GM12865 (cell line): ENCODE measurements at regions not wholly inside any gene's neighbourhood (a gene's known extent, or its start where the extent isn't known, plus 50 kb on each side); places are given as distances from the start of the nearest gene placed in this dataset.

Source experiments
- DNase-seq: peaks from one replicate; pipeline ENCODE4 v3.0.0; 2010; ENCODE audit warnings: low read depth
- H3K4me3 ChIP-seq: 2 replicates; pipeline ENCODE4 v1.5.1; 2011; ENCODE audit warnings: mild to moderate bottlenecking, low read depth, low read length, control low read depth
- TF ChIP-seq, protein P1 (sequence below): IDR thresholded peaks from 2 replicates; pipeline ENCODE4 v1.5.1; 2011; ENCODE audit warnings: low read length, control low read depth, low read depth, inconsistent platforms; ENCODE audit not compliant: insufficient read depth; ENCODE audit errors: missing control alignments

DNA sequence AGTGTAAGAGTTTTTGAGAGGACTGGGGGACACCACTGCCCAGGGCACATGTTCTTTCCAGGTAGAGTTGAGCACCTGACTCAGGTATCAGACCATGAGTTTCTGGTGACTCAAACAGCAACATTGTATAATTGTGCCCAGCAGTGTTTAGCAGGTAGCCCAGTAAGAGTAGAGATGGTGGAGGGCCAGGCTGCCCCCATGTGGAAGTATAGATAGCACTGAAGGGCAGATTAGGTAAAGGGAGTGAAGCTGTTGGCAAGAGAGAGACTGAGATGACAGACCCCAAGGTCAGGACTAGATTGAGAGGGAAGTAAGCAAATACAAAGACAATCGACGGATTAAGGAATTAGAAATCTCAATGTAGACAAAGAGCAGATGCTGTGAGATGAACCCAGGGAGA lies 74.6 kb downstream of the TRIM42 start:
- TF ChIP-seq, protein P1, sequence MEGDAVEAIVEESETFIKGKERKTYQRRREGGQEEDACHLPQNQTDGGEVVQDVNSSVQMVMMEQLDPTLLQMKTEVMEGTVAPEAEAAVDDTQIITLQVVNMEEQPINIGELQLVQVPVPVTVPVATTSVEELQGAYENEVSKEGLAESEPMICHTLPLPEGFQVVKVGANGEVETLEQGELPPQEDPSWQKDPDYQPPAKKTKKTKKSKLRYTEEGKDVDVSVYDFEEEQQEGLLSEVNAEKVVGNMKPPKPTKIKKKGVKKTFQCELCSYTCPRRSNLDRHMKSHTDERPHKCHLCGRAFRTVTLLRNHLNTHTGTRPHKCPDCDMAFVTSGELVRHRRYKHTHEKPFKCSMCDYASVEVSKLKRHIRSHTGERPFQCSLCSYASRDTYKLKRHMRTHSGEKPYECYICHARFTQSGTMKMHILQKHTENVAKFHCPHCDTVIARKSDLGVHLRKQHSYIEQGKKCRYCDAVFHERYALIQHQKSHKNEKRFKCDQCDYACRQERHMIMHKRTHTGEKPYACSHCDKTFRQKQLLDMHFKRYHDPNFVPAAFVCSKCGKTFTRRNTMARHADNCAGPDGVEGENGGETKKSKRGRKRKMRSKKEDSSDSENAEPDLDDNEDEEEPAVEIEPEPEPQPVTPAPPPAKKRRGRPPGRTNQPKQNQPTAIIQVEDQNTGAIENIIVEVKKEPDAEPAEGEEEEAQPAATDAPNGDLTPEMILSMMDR = no peak
- H3K4me3 ChIP-seq = no peak overlapping the region
- no peak for DNase-seq

DNA sequence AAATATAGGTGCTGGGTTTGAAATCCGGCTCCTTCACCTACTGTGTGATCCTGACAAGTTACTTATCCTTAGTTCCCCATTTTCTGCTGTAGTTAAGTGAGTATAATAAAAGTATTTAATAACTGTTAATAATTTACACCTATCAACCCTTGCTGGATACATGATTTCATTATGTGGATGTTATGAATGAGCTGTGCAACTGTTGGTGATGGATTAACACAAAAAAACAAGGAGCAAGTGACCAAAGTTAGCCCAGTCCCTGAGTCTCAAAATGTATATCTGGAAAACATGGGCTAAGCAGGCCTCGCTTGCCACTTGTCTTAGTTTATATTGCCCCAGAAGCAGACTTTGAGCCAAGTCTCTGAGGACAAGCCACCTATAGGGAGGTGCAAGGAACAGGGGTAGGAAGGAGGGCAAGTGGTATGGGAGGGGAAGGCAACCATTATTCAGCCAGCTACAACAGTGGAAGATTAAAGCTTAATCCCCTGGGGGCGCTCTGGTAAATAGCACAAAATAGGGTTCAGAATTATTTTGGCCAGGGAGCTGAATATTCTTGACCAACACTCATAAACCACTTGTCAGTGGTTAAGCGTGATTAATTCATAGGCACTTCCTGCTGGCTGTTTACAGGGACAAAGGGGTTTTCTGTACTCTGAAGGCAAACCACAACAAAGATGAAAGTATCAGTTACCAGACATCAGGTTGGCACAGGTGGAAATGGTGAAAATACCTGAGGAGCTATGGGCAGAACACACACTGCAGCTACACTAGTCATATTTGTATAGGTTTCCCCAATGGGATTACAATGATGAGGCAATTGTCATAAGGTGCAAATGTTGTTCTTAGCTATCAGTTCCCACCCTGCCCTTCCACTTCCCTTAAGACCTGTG lies 76.2 kb downstream of the TRIM42 start:
- DNase-seq = peak; percentile 84
- no peak overlapping the region for H3K4me3 ChIP-seq
- TF ChIP-seq, protein P1 = peak; percentile 6

DNA sequence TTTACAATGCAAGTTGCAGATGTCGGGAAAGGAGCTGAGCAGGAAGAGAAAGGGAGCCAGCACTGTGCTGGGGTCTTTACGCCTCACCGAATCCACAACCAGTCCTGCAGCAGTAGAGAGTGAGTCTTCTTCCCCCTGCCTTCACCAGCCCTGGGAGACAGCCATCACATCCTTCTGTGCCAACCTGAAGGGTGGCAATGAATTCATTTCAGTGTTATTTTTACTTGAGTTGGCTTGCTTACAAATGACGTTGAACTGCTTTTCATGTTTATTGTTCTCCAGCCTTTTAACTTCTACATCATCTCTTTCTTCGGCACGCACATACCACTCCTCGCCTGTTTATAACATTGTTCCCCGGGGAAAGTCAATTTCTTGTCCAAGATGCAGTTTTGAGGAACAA lies 77.1 kb downstream of the TRIM42 start:
- no peak overlapping the region for H3K4me3 ChIP-seq
- no peak for DNase-seq
- TF ChIP-seq, protein P1 = no peak

DNA sequence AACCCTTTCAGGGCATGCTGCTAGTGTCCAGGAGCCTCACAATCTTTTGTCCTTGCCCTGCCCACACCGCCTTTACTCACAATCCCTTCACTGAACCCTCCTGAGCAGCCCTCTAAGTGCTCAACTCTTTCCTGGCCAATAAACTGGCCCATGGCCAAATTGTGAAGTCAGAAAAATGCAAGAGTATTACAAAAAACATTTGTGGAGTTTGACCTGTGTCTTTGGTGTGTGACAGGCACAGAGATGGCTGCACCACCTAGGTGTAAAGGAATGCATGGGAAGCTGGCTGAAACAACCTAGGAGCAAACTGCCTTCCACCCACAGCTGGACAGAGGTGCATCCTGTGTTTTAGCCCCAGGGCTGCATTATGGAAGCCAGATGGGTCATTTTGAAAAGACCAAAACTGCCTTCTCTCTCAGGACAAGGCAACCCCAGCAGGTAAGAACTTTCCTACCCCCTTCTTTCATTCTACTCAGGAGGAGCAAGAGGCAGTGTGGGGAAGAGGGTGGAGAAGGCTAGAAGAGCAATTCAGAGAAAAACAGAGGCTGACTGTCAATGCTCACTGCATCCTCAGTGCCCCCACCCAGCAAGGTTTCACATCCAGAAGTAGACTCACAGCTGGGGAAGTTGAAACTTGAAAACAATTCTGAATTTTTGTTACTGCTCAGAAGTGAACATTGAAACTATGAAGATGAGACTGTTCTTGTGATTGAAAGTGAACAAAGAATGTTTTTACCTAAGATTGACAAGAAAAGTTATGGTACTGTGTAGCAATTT lies 78.6 kb downstream of the TRIM42 start:
- H3K4me3 ChIP-seq = no peak overlapping the region
- TF ChIP-seq, protein P1 = no peak
- DNase-seq = peak; percentile 82

DNA sequence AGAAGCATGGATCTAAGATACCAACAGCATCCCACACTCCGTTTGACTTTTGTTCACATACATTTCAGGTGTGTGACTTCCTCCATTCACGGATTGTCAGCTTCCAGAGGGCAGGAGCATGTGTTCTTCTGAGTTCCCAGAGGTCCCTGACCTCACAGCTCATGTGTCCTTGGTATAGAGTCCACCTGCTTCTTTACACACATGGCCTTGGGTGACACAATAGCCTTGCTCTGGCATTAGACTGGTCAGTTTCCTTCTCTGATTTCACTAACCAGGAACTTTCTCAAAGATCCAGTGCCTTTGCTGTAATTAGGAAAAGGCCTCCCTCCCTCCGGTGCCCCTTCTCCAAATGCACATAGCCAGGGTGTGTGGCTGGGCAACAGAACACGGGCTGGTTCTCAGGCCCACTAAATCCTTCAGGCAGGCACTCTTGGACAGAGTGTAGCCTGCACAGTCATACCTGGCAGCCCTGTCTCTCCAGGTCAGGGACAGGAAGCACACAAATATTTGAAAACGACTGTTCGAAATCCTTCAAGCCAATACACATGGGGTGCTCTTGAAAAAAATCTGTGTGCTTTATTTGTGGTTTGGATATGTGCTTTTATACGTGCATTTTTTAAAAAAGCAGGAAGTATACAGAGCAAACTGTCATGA lies 81.1 kb downstream of the TRIM42 start:
- TF ChIP-seq, protein P1 = no peak
- no peak overlapping the region for H3K4me3 ChIP-seq
- peak; percentile 59 for DNase-seq

DNA sequence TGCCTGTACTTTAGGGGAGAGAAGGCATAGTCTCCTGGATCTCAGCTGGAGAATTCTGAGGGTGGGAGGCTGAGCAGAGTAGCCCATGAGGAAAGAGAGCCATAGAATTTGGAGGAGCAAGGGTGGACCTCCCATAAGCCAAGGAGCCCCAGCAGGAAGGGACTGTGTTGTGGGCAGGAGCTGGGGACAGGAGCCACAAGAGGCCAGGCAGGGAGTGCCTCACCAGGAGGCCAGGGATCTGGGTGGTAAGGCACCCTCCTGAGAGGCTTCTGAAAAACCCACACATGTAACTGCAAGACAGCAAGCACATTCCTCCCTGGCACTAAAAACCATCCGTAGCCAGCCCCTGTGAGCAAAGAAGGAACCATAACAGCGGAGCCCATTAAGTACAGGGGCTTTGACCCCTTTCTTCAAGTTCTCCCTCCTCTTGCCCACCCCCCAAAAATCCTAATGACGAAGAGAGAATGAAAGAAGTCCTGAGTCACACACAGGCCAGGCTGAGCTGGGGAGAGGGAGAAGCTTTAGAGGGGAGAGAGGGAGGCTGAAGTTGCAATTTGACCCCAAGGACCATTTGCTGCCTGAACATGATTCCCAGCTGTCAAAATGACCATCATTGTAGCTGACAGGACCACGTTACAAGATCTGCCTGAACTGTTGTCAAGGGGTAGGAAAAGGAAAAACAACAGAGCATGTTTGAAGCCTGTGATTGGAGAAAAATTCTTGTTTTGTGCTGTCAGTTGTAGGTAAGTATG lies 82.6 kb downstream of the TRIM42 start:
- TF ChIP-seq, protein P1 = no peak
- no peak overlapping the region for H3K4me3 ChIP-seq
- no peak for DNase-seq
